Upper lobe of right lung (tissue), 1 donor: ENCODE measurements at regions not wholly inside any gene's neighbourhood (a gene's known extent, or its start where the extent isn't known, plus 50 kb on each side); places are given as distances from the start of the nearest gene placed in this dataset.

Experiments used
- ATAC-seq: fragments of 200-7000 bp; cut with Tn5 transposase; one replicate; pipeline ENCODE4 v1.9.1; 2020; ENCODE audit warnings: mild to moderate bottlenecking, moderate library complexity
- DNase-seq: peaks from one replicate; pipeline ENCODE4 v3.0.0-alpha.2; 2020
- H3K27ac ChIP-seq: fragments of 200-600 bp; one replicate; pipeline ENCODE4 v1.8.0; 2022
- H3K27me3 ChIP-seq: fragments of 200-600 bp; one replicate; pipeline ENCODE4 v1.8.0; 2022; ENCODE audit warnings: mild to moderate bottlenecking
- H3K36me3 ChIP-seq: fragments of 200-600 bp; one replicate; pipeline ENCODE4 v1.8.0; 2022
- H3K4me1 ChIP-seq: fragments of 200-600 bp; one replicate; pipeline ENCODE4 v1.8.0; 2022
- H3K4me3 ChIP-seq: fragments of 200-600 bp; one replicate; pipeline ENCODE4 v1.8.0; 2022; ENCODE audit warnings: mild to moderate bottlenecking
- H3K9me3 ChIP-seq: fragments of 200-600 bp; one replicate; pipeline ENCODE4 v1.8.0; 2022
- intact Hi-C: fragments of 100-400 bp; cut with DNase I; formaldehyde crosslinking; loops from one replicate; pipeline ENCODE4 v1.11.0; 2022
- TF ChIP-seq, protein P1 (sequence below): fragments of 200-600 bp; IDR thresholded peaks from one replicate; pipeline ENCODE4 v1.8.0; 2022; ENCODE audit warnings: antibody characterized with exemption
- donor health status: DM: no; HTN: yes; CAD: no; lungs with severe emphysema.

DNA sequence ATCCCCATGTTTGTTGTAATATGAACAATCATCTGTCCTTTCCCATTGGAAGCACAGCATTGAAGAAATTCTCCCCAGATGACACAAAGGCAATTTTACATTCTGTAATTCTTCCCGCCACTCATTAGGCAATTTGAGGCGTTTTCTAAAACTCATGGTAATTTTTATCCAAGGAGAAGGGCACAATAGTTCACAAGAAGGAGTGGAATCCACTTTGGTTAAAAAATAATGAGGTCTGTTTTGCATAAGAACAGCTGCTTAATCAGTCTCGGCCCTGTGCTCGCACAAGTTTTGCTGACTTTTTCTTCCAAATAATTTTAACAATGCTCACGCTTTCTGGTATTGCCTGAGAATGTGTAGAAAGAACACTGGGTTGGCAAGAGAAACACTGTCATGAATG, 94.0 kb downstream of the CAVIN4 start:
- H3K9me3 ChIP-seq: no peaks in the 10 kb centered on the region
- H3K4me3 ChIP-seq: no peak overlapping the region
- DNase-seq: no peak
- no peaks in the 10 kb centered on the region for H3K27me3 ChIP-seq
- intact Hi-C loops: no loop called here
- no peak overlapping the region for H3K27ac ChIP-seq
- no peak for ATAC-seq
- no peaks in the 10 kb centered on the region for H3K4me1 ChIP-seq
- no peaks in the 10 kb centered on the region for H3K36me3 ChIP-seq
- TF ChIP-seq, protein P1, sequence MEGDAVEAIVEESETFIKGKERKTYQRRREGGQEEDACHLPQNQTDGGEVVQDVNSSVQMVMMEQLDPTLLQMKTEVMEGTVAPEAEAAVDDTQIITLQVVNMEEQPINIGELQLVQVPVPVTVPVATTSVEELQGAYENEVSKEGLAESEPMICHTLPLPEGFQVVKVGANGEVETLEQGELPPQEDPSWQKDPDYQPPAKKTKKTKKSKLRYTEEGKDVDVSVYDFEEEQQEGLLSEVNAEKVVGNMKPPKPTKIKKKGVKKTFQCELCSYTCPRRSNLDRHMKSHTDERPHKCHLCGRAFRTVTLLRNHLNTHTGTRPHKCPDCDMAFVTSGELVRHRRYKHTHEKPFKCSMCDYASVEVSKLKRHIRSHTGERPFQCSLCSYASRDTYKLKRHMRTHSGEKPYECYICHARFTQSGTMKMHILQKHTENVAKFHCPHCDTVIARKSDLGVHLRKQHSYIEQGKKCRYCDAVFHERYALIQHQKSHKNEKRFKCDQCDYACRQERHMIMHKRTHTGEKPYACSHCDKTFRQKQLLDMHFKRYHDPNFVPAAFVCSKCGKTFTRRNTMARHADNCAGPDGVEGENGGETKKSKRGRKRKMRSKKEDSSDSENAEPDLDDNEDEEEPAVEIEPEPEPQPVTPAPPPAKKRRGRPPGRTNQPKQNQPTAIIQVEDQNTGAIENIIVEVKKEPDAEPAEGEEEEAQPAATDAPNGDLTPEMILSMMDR: no peak

DNA sequence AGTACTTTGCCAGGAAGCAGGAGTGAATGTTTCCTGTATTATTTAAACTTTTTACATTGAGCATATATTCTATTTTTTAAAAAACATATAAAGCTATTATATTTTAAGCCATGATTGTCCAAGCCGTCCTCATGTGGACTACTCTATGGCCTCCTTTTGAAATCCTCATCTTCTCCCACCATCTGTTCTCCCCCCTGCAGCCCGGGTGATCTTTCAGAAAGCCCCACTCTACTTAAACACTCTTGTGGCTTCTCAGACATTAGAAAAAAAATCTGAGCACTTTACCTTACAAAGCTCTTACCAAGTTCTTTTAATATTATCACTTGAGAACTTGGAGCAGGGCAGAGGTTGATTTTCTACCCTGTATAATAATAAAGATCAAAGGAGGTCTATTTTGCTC, 95.4 kb downstream of the CAVIN4 start:
- Histone ChIP-seq H3K27me3 (no peaks in the 10 kb centered on the region), H3K9me3 (no peaks in the 10 kb centered on the region), H3K36me3 (no peaks in the 10 kb centered on the region), H3K4me3 (no peak overlapping the region), H3K27ac (no peak overlapping the region), H3K4me1 (no peaks in the 10 kb centered on the region)
- no peak for ATAC-seq
- intact Hi-C loops: no loop called here
- DNase-seq: no peak
- TF ChIP-seq, protein P1: no peak

DNA sequence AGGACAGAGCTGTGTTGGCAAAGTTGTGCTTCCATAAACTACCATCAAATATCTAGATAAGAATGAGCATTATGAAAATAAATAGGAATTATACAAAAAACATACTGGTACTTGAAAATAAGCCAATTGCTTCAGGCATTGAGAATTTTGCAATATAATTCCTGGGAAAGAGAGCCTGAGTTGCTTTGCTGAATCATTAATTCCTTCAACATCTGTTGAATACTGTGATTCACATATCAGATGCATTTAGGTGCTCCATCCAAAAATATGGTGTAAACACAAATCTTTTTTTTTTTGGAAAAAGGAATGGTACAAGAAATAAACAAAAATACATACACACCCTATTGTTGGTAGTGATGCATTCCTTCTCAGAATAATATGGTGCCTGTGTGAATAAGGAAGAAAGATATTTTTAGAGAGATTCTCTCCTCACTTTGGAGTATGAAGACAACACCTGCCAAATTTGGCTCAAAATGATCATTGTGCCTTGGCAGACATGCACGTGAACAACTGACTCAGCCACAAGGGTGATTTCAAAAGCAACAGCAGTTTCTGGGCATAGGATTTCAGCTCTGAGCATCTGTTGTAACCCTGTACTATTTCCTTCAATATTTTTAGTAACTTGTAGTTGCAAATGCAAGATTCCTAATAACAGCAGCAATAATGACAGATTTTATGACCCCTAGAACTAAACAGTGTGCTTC, 96.7 kb downstream of the CAVIN4 start:
- no peak for DNase-seq
- ATAC-seq: no peak
- no peaks in the 10 kb centered on the region for H3K27me3 ChIP-seq
- no peaks in the 10 kb centered on the region for H3K9me3 ChIP-seq
- no peaks in the 10 kb centered on the region for H3K4me1 ChIP-seq
- no peak overlapping the region for H3K4me3 ChIP-seq
- intact Hi-C loops: no loop called here
- no peak overlapping the region for H3K27ac ChIP-seq
- TF ChIP-seq, protein P1: no peak
- H3K36me3 ChIP-seq: no peaks in the 10 kb centered on the region

DNA sequence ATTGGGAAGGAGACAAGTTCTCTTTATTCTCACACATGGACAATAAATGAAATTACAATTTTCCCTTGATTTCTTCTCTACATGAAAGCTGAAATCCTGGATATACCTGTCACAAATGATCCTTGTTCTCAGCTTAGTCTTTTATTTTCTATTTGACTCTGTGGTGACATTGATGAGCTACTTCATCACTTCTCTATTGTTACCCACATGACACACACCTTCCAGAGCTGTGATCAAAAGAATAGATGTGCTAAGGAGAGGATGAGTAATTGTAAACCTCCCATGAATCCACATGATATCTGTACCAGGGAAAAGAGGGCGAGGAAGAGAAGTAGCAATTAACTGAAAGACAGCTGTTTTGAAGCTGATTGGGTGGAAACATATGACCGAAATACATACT, 102.0 kb downstream of the CAVIN4 start:
- H3K27ac ChIP-seq: no peak overlapping the region
- no peak overlapping the region for H3K4me3 ChIP-seq
- H3K9me3 ChIP-seq: no peaks in the 10 kb centered on the region
- intact Hi-C loops: no loop called here
- ATAC-seq (no peak), DNase-seq (no peak)
- TF ChIP-seq, protein P1: no peak
- no peaks in the 10 kb centered on the region for H3K27me3 ChIP-seq
- H3K36me3 ChIP-seq: no peaks in the 10 kb centered on the region
- no peaks in the 10 kb centered on the region for H3K4me1 ChIP-seq

DNA sequence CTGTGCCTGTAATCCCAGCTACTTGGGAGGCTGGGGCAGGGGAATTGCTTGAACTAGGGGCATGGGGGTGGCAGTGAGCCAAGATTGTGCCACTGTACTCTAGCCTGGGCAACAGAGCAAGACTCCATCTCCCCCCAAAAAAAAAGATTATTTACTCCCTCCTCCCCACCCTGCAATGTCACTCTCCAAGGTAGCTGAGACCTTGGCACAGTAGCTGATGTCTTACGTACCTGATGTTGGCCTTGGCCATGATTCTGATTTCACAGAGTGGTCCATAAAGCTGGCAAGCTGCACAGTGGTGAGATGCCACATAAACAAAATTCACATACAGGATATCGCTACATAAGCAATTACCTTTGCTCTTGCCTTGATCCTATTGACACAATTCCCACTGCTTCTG, 108.5 kb downstream of the CAVIN4 start:
- DNase-seq: no peak
- Histone ChIP-seq H3K4me3 (no peak overlapping the region), H3K36me3 (no peaks in the 10 kb centered on the region), H3K4me1 (no peaks in the 10 kb centered on the region), H3K9me3 (no peaks in the 10 kb centered on the region), H3K27ac (no peak overlapping the region), H3K27me3 (no peaks in the 10 kb centered on the region)
- ATAC-seq: no peak
- TF ChIP-seq, protein P1: no peak
- intact Hi-C loops: no loop called here

DNA sequence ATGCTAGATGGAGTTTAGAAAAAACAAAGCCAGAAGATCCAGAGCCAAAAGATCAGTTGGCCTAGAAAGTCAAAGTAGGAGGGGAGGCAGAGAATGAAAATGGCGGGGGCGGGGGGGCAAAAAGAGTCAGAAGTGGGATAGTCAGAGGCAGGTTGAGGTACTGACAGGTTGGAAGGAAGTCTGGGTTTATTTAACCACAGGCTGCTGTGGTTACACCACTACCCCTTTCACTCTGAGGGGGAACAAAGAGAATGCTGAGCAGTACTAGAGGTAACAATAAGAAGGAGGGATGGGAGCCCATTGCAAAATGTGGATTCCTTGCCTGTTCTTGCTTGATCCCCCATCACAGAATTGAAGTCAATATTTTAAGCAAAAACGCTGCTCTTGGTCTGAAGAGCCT, 111.8 kb downstream of the CAVIN4 start:
- ATAC-seq (no peak), DNase-seq (no peak)
- Histone ChIP-seq H3K27me3 (no peaks in the 10 kb centered on the region), H3K9me3 (no peaks in the 10 kb centered on the region), H3K4me1 (no peaks in the 10 kb centered on the region), H3K36me3 (no peaks in the 10 kb centered on the region), H3K27ac (no peak overlapping the region), H3K4me3 (no peak overlapping the region)
- TF ChIP-seq, protein P1: no peak
- intact Hi-C loops: no loop called here
